ENCODE measurements at regions not wholly inside any gene's neighbourhood (a gene's known extent, or its start where the extent isn't known, plus 50 kb on each side); places are given as distances from the start of the nearest gene placed in this dataset.

- no peak overlapping the region for H2AK9ac ChIP-seq (replicated peaks; ENCODE audit: low read depth, low read length, poor library complexity)
- H3K4ac ChIP-seq (ENCODE audit: low read depth, low read length), result no peak overlapping the region
- H3K36me3 ChIP-seq (ENCODE audit: control insufficient read depth, insufficient read depth, low read length), result no peaks in the 10 kb centered on the region
- no peak overlapping the region for H2AK5ac ChIP-seq (ENCODE audit: low read depth, low read length)
- TF ChIP-seq RFX5 (IDR thresholded peaks at IDR 0.05; ENCODE audit: low read depth, low read length), result no peak
- TF ChIP-seq FOS (IDR thresholded peaks at IDR 0.05; ENCODE audit: low read depth, low read length), result no peak
- TF ChIP-seq BHLHE40 (IDR thresholded peaks at IDR 0.05; ENCODE audit: low read depth, low read length), result no peak
- no peak for TF ChIP-seq MAFK (IDR thresholded peaks at IDR 0.05; ENCODE audit: low read depth, low read length)
- no peak for TF ChIP-seq MAZ (IDR thresholded peaks at IDR 0.05; ENCODE audit: borderline replicate concordance, low read depth, low read length)
- TF ChIP-seq POLR2A (IDR thresholded peaks at IDR 0.05; ENCODE audit: low read depth, low read length), result no peak
- TF ChIP-seq RCOR1 (IDR thresholded peaks at IDR 0.05; ENCODE audit: insufficient replicate concordance, low read length), result no peak
- H2AFZ ChIP-seq (replicated peaks; ENCODE audit: low read length, poor library complexity), result no peak overlapping the region
- no peak overlapping the region for H3K56ac ChIP-seq (ENCODE audit: extremely low read depth, insufficient read depth, low read length)
- no peak overlapping the region for H3K4me3 ChIP-seq (ENCODE audit: insufficient read depth, low read depth, low read length)
- H4K20me1 ChIP-seq (ENCODE audit: insufficient read depth, low read length), result no peaks in the 10 kb centered on the region
- no peak overlapping the region for H4K91ac ChIP-seq (ENCODE audit: insufficient read depth, low read depth, low read length)
- no peak overlapping the region for H3K9ac ChIP-seq (ENCODE audit: low read depth, low read length)
- no peak for DNase-seq
- H3K27me3 ChIP-seq (ENCODE audit: control insufficient read depth, insufficient read depth, low read length), result no peaks in the 10 kb centered on the region
- BruUV-seq (replicated peaks), result no TSS peak
- no peak overlapping the region for H2BK15ac ChIP-seq (ENCODE audit: low read depth, low read length)
- no peak overlapping the region for H2BK120ac ChIP-seq (ENCODE audit: low read depth, low read length)
- dilution Hi-C loops (cut with HindIII; ENCODE audit: low sequenced_read_pairs, unreplicated experiment), result no loop called here
- H3K9me1 ChIP-seq (ENCODE audit: insufficient read depth, low read length), result no peaks in the 10 kb centered on the region
- no CpG with 5 or more reads among the region's 1 CpG for WGBS, 2 experiments (ENCODE audit: extremely low coverage in 2 of 2, insufficient read length in 1 of 2)
- H3K4me2 ChIP-seq (ENCODE audit: low read depth, low read length), result no peak overlapping the region
- ChIA-PET CTCF (no interaction called here), POLR2A (ENCODE audit: unreplicated experiment) (no interaction called here)
- H3K18ac ChIP-seq (ENCODE audit: low read depth, low read length), result no peak overlapping the region
- no peak for ATAC-seq (ENCODE audit: low read depth)
- H3K4me1 ChIP-seq (ENCODE audit: control insufficient read depth, insufficient read depth, low read length), result no peaks in the 10 kb centered on the region
- H3K23ac ChIP-seq (ENCODE audit: low read depth, low read length), result no peak overlapping the region
- no peak overlapping the region for H2BK5ac ChIP-seq (ENCODE audit: low read depth, low read length, poor library complexity, severe bottlenecking)
- intact Hi-C loops (cut with micrococcal nuclease), result no loop called here
- H4K8ac ChIP-seq (ENCODE audit: low read depth in 2 of 2, low read length in 2 of 2), result no peak overlapping the region
- H3K79me1 ChIP-seq (ENCODE audit: low read depth in 1 of 2, low read length in 2 of 2), result no peaks in the 10 kb centered on the region
- no peak overlapping the region for H3K27ac ChIP-seq (ENCODE audit: insufficient read depth, low read length)
- H4K5ac ChIP-seq (ENCODE audit: low read depth, low read length), result no peak overlapping the region
- in situ Hi-C loops (cut with MboI; ENCODE audit: low sequenced_read_pairs), result no loop called here
- peaks cover 2% of the 10 kb centered on the region; the same call in 1 of the 2 replicates for H3K9me3 ChIP-seq (ENCODE audit: control insufficient read depth, insufficient read depth, low read length)
- H2BK20ac ChIP-seq (ENCODE audit: low read depth, low read length), result no peak overlapping the region
- no peak overlapping the region for H3K14ac ChIP-seq (replicated peaks; ENCODE audit: low read depth, low read length)
Measured at GRCh38 chrX:152074163-152074562, 64.2 kb downstream of the MAGEA10 start.
